HL-60 (cell line): ENCODE measurements at regions not wholly inside any gene's neighbourhood (a gene's known extent, or its start where the extent isn't known, plus 50 kb on each side); places are given as distances from the start of the nearest gene placed in this dataset.

Source experiments
- DNase-seq, 2 experiments: peaks; one replicate each; pipeline ENCODE4 v3.0.0-alpha.2; 2010 to 2020; ENCODE audit warnings: low read depth in 1 of 2, low spot score in 1 of 2
- H3K27ac ChIP-seq: fragments of 250-450 bp; sonication (Bioruptor Pico); replicated peaks from 2 replicates; pipeline ENCODE4 v1.5.1; 2020; ENCODE audit warnings: mild to moderate bottlenecking, moderate library complexity
- H3K27me3 ChIP-seq: fragments of 250-450 bp; sonication (Bioruptor Pico); 2 replicates; pipeline ENCODE4 v1.5.1; 2021; ENCODE audit warnings: mild to moderate bottlenecking, moderate library complexity; ENCODE audit not compliant: insufficient read depth, poor library complexity, severe bottlenecking
- H3K4me3 ChIP-seq: replicated peaks from 2 replicates; pipeline ENCODE4 v1.5.1; 2011; ENCODE audit warnings: mild to moderate bottlenecking, control low read depth, low read length; ENCODE audit not compliant: insufficient read depth
- CTCF ChIP-seq: IDR thresholded peaks from one replicate; pipeline ENCODE4 v1.5.1; 2011; ENCODE audit warnings: low read length, control low read depth, inconsistent platforms; ENCODE audit not compliant: insufficient read depth
- GABPA ChIP-seq: IDR thresholded peaks from 2 replicates; pipeline ENCODE4 v1.6.1; 2012; ENCODE audit warnings: low read depth
- POLR2AphosphoS5 ChIP-seq: IDR thresholded peaks from 2 replicates; pipeline ENCODE4 v1.6.1; 2012; ENCODE audit warnings: low read depth
- REST ChIP-seq: IDR thresholded peaks from 2 replicates; pipeline ENCODE4 v1.6.1; 2012; ENCODE audit warnings: low read depth; ENCODE audit not compliant: insufficient replicate concordance
- SPI1 ChIP-seq: IDR thresholded peaks from 2 replicates; pipeline ENCODE4 v1.6.1; 2012; ENCODE audit warnings: low read depth, mild to moderate bottlenecking, borderline replicate concordance

- no peak for DNase-seq
- H3K27ac ChIP-seq = no peak overlapping the region
- no peak overlapping the region for H3K4me3 ChIP-seq
- peaks cover 2% of the 10 kb centered on the region for H3K27me3 ChIP-seq
- TF ChIP-seq REST (no peak), SPI1 (no peak), CTCF (no peak), GABPA (no peak), POLR2AphosphoS5 (no peak)
Measured at GRCh38 chr15:27675571-27675970, 423.5 kb downstream of the OCA2 start.

GRCh38 chr15:27674826-27675225, 424.3 kb downstream of the OCA2 start:
- Histone ChIP-seq H3K27ac (no peak overlapping the region), H3K27me3 (peaks cover 2% of the 10 kb centered on the region), H3K4me3 (no peak overlapping the region)
- DNase-seq = no peak
- TF ChIP-seq REST (no peak), CTCF (no peak)

- TF ChIP-seq GABPA = no peak
- DNase-seq = no peak
- H3K27ac ChIP-seq = no peak overlapping the region
- H3K4me3 ChIP-seq = no peak overlapping the region
- H3K27me3 ChIP-seq = no peaks in the 10 kb centered on the region
Measured at GRCh38 chr15:27673766-27674445, 425.2 kb downstream of the OCA2 start.

GRCh38 chr15:27672537-27672936, 426.6 kb downstream of the OCA2 start:
- no peak for DNase-seq
- H3K4me3 ChIP-seq = no peak overlapping the region
- H3K27me3 ChIP-seq = no peaks in the 10 kb centered on the region
- TF ChIP-seq GABPA (no peak), POLR2AphosphoS5 (no peak), SPI1 (no peak), CTCF (no peak), REST (no peak)
- H3K27ac ChIP-seq = no peak overlapping the region
